ENCODE measurements at regions not wholly inside any gene's neighbourhood (a gene's known extent, or its start where the extent isn't known, plus 50 kb on each side); places are given as distances from the start of the nearest gene placed in this dataset.
"Not testable (repeated sequence)": the region's sequence is repeated elsewhere in the genome, so short reads cannot be mapped to it uniquely, and the experiment has no call there.

- TF ChIP-seq, protein P1, sequence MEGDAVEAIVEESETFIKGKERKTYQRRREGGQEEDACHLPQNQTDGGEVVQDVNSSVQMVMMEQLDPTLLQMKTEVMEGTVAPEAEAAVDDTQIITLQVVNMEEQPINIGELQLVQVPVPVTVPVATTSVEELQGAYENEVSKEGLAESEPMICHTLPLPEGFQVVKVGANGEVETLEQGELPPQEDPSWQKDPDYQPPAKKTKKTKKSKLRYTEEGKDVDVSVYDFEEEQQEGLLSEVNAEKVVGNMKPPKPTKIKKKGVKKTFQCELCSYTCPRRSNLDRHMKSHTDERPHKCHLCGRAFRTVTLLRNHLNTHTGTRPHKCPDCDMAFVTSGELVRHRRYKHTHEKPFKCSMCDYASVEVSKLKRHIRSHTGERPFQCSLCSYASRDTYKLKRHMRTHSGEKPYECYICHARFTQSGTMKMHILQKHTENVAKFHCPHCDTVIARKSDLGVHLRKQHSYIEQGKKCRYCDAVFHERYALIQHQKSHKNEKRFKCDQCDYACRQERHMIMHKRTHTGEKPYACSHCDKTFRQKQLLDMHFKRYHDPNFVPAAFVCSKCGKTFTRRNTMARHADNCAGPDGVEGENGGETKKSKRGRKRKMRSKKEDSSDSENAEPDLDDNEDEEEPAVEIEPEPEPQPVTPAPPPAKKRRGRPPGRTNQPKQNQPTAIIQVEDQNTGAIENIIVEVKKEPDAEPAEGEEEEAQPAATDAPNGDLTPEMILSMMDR (IDR thresholded peaks at IDR 0.05) = not testable (repeated sequence)
- TF ChIP-seq POLR2A (IDR thresholded peaks at IDR 0.05); POLR2AphosphoS5 (IDR thresholded peaks at IDR 0.05); EP300 (IDR thresholded peaks at IDR 0.05; ENCODE audit: low read depth): not testable (repeated sequence)
Observed at GRCh38 chr2:111496176-111496575, 375.5 kb downstream of the BCL2L11 start.
